ENCODE measurements at regions not wholly inside any gene's neighbourhood (a gene's known extent, or its start where the extent isn't known, plus 50 kb on each side); places are given as distances from the start of the nearest gene placed in this dataset.

DNA sequence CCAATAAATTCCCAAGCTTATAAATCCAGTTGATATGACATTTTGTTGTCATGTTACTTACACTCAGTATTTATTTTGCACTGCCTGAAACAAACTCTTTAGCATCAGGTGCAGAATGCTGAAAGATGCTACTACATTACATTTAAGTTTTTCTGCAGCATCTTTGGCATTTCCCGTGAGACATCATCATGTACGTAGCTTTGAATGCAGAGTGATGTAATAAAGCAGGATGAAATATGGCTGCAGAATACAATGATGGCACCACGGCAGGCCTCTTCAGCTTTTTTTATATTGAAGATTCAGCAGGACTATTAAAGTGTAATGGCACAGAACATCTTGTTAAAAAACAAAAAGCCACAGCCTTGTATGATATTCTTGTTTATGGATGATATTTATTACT, 531.8 kb downstream of the NXPH1 start:
- Mint-ChIP-seq H3K36me3 (ENCODE audit: low read depth, unreplicated experiment) (no peaks in the 10 kb centered on the region), H3K4me3 (ENCODE audit: unreplicated experiment) (no peak overlapping the region), H3K9me3 (ENCODE audit: unreplicated experiment) (no peaks in the 10 kb centered on the region), H3K4me1 (ENCODE audit: low read depth, unreplicated experiment) (peaks cover 4% of the 10 kb centered on the region), H3K27me3 (ENCODE audit: low read depth, unreplicated experiment) (no peaks in the 10 kb centered on the region), H3K27ac (ENCODE audit: unreplicated experiment) (no peak overlapping the region)
- H3K27me3 ChIP-seq (ENCODE audit: insufficient read depth, low read length), result no peaks in the 10 kb centered on the region
- no peaks in the 10 kb centered on the region for H3K36me3 ChIP-seq (ENCODE audit: insufficient read depth, low read length)
- H3K9ac ChIP-seq (ENCODE audit: low read length), result no peak overlapping the region
- H3K9me3 ChIP-seq (ENCODE audit: insufficient read depth, low read depth, low read length), result no peaks in the 10 kb centered on the region
- H3K4me1 ChIP-seq (ENCODE audit: insufficient read depth, low read length), result no peaks in the 10 kb centered on the region
- H4K20me1 ChIP-seq (ENCODE audit: insufficient read depth, low read length), result no peaks in the 10 kb centered on the region
- no peak overlapping the region for H2AFZ ChIP-seq (ENCODE audit: low read depth, low read length)
- no peaks in the 10 kb centered on the region for H3K79me2 ChIP-seq (ENCODE audit: insufficient read depth, low read length)
- no peak for DNase-seq (ENCODE audit: low read depth)
- no peak for FAIRE-seq
- H3K4me2 ChIP-seq (ENCODE audit: low read length), result no peak overlapping the region
- no peak for TF ChIP-seq EZH2 (IDR thresholded peaks at IDR 0.05; ENCODE audit: insufficient read depth, low read length)
- TF ChIP-seq, protein P1, sequence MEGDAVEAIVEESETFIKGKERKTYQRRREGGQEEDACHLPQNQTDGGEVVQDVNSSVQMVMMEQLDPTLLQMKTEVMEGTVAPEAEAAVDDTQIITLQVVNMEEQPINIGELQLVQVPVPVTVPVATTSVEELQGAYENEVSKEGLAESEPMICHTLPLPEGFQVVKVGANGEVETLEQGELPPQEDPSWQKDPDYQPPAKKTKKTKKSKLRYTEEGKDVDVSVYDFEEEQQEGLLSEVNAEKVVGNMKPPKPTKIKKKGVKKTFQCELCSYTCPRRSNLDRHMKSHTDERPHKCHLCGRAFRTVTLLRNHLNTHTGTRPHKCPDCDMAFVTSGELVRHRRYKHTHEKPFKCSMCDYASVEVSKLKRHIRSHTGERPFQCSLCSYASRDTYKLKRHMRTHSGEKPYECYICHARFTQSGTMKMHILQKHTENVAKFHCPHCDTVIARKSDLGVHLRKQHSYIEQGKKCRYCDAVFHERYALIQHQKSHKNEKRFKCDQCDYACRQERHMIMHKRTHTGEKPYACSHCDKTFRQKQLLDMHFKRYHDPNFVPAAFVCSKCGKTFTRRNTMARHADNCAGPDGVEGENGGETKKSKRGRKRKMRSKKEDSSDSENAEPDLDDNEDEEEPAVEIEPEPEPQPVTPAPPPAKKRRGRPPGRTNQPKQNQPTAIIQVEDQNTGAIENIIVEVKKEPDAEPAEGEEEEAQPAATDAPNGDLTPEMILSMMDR (IDR thresholded peaks at IDR 0.05; ENCODE audit: insufficient read depth, low read depth, low read length), result no peak
- no peak overlapping the region for H3K27ac ChIP-seq (ENCODE audit: low read depth, low read length)
- H3K4me3 ChIP-seq (ENCODE audit: insufficient read depth, low read depth, low read length), result no peak overlapping the region

DNA sequence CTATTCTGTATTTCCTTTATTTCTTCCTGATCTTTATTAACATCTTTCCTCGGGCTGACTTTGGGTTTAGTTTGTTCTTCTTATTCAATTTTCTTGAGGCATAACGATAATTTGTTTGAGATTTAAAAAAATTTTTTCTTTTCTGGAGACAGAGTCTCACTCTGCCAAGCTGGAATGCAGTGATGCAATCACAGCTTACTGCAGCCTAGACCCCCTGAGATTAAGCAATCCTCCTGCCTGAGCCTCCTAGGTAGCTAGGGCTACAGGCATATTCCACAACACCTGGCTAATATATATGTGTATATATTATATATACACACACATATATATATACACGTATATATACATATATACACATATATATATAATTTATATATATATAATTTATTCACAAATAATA, 540.2 kb downstream of the NXPH1 start:
- Histone ChIP-seq H3K27ac (ENCODE audit: low read depth, low read length) (no peak overlapping the region), H3K4me1 (ENCODE audit: insufficient read depth, low read length) (no peaks in the 10 kb centered on the region)
- no peak for TF ChIP-seq EZH2 (IDR thresholded peaks at IDR 0.05; ENCODE audit: insufficient read depth, low read length)
- TF ChIP-seq, protein P1 (IDR thresholded peaks at IDR 0.05; ENCODE audit: insufficient read depth, low read depth, low read length), result no peak

DNA sequence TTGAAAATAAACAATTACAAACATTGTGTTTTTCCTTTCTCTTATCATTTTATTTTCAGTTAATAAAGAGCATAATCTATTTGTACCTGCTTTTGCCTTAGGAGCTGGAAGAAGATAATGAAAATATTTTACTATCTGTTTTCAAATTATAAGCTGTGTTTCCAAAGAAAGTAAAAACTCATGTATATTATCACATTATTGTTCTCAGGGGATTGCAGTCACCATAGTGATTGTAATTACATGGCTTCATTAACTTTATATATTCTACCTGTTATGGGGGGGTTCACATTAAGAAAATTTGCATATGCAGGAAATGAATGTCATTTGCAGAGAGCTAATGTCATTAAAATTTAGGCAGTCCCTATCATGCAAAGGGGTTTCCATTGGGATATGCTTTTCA, 542.3 kb downstream of the NXPH1 start:
- H2AFZ ChIP-seq (ENCODE audit: low read depth, low read length), result no peak overlapping the region
- no peak overlapping the region for H3K27ac Mint-ChIP-seq (ENCODE audit: unreplicated experiment)
- FAIRE-seq, result no peak
- no peaks in the 10 kb centered on the region for H3K27me3 Mint-ChIP-seq (ENCODE audit: low read depth, unreplicated experiment)
- H3K36me3 Mint-ChIP-seq (ENCODE audit: low read depth, unreplicated experiment), result no peaks in the 10 kb centered on the region
- H3K9me3 Mint-ChIP-seq (ENCODE audit: unreplicated experiment), result peaks cover 1% of the 10 kb centered on the region
- no peaks in the 10 kb centered on the region for H3K9me3 ChIP-seq (ENCODE audit: insufficient read depth, low read depth, low read length)
- H4K20me1 ChIP-seq (ENCODE audit: insufficient read depth, low read length), result no peaks in the 10 kb centered on the region
- peaks cover 2% of the 10 kb centered on the region for H3K4me1 Mint-ChIP-seq (ENCODE audit: low read depth, unreplicated experiment)
- H3K27ac ChIP-seq (ENCODE audit: low read depth, low read length), result no peak overlapping the region
- no peaks in the 10 kb centered on the region for H3K79me2 ChIP-seq (ENCODE audit: insufficient read depth, low read length)
- DNase-seq (ENCODE audit: low read depth), result no peak
- H3K4me2 ChIP-seq (ENCODE audit: low read length), result no peak overlapping the region
- no peaks in the 10 kb centered on the region for H3K36me3 ChIP-seq (ENCODE audit: insufficient read depth, low read length)
- no peak overlapping the region for H3K4me3 ChIP-seq (ENCODE audit: insufficient read depth, low read depth, low read length)
- no peaks in the 10 kb centered on the region for H3K27me3 ChIP-seq (ENCODE audit: insufficient read depth, low read length)
- TF ChIP-seq, protein P1 (IDR thresholded peaks at IDR 0.05; ENCODE audit: insufficient read depth, low read depth, low read length), result no peak
- no peak for TF ChIP-seq EZH2 (IDR thresholded peaks at IDR 0.05; ENCODE audit: insufficient read depth, low read length)
- no peak overlapping the region for H3K4me3 Mint-ChIP-seq (ENCODE audit: unreplicated experiment)
- H3K9ac ChIP-seq (ENCODE audit: low read length), result no peak overlapping the region
- H3K4me1 ChIP-seq (ENCODE audit: insufficient read depth, low read length), result no peaks in the 10 kb centered on the region

More for the DNA sequence above, 540.2 kb downstream of the NXPH1 start:
- H2AFZ ChIP-seq (ENCODE audit: low read depth, low read length), result no peak overlapping the region
- no peaks in the 10 kb centered on the region for H3K27me3 ChIP-seq (ENCODE audit: insufficient read depth, low read length)
- H4K20me1 ChIP-seq (ENCODE audit: insufficient read depth, low read length), result no peaks in the 10 kb centered on the region
- H3K9me3 ChIP-seq (ENCODE audit: insufficient read depth, low read depth, low read length), result no peaks in the 10 kb centered on the region
- H3K36me3 ChIP-seq (ENCODE audit: insufficient read depth, low read length), result no peaks in the 10 kb centered on the region
- no peaks in the 10 kb centered on the region for H3K36me3 Mint-ChIP-seq (ENCODE audit: low read depth, unreplicated experiment)
- H3K4me1 Mint-ChIP-seq (ENCODE audit: low read depth, unreplicated experiment), result peaks cover 2% of the 10 kb centered on the region
- H3K9me3 Mint-ChIP-seq (ENCODE audit: unreplicated experiment), result peaks cover 1% of the 10 kb centered on the region
- peak overlapping the region; percentile 88 for H3K27ac Mint-ChIP-seq (ENCODE audit: unreplicated experiment)
- FAIRE-seq (no peak), DNase-seq (ENCODE audit: low read depth) (no peak)
- H3K4me2 ChIP-seq (ENCODE audit: low read length), result no peak overlapping the region
- H3K4me3 ChIP-seq (ENCODE audit: insufficient read depth, low read depth, low read length), result no peak overlapping the region
- H3K4me3 Mint-ChIP-seq (ENCODE audit: unreplicated experiment), result no peak overlapping the region
- no peaks in the 10 kb centered on the region for H3K79me2 ChIP-seq (ENCODE audit: insufficient read depth, low read length)
- H3K9ac ChIP-seq (ENCODE audit: low read length), result no peak overlapping the region
- no peaks in the 10 kb centered on the region for H3K27me3 Mint-ChIP-seq (ENCODE audit: low read depth, unreplicated experiment)

Measured in astrocyte (in vitro differentiated cells and primary cell).